GM18870 (cell line): ENCODE measurements at regions not wholly inside any gene's neighbourhood (a gene's known extent, or its start where the extent isn't known, plus 50 kb on each side); places are given as distances from the start of the nearest gene placed in this dataset.

Source experiments
- ATAC-seq: cut with Tn5 transposase; IDR thresholded peaks from one replicate; pipeline ENCODE4 v1.9.1; 2021; ENCODE audit warnings: moderate library complexity; ENCODE audit not compliant: unreplicated experiment

DNA sequence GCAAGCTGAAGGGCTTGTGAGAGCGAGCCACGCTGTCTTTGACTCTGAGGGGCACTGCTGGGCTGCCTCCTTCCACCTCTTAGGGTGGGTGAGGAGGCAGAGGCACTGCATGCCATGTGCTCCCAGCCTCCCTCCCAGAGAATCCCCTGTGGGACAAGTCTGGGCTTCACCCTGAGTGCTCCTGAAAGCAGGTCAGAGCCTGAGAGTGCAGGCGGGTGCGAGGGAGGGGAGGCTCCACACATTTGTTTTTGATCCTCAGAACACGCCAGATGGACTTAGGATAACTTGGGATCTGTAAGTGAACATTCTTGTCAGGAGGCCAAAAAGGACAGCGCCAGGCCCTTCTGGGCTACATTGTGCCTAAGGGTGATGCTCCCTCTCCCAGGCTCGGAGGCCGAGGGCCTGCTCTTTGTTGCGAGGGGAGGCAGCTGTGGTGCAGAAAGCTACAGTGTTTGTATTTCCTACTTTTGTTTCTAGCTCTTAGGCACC is 155.4 kb downstream of the TMX1 start:
- ATAC-seq = no peak

- no peak for ATAC-seq
Observed at GRCh38 chr14:51396222-51396815, 156.3 kb downstream of the TMX1 start.

GRCh38 chr14:51398898-51399297 is 158.9 kb downstream of the TMX1 start:
- no peak for ATAC-seq

GRCh38 chr14:51400139-51400538 is 160.1 kb downstream of the TMX1 start:
- no peak for ATAC-seq

DNA sequence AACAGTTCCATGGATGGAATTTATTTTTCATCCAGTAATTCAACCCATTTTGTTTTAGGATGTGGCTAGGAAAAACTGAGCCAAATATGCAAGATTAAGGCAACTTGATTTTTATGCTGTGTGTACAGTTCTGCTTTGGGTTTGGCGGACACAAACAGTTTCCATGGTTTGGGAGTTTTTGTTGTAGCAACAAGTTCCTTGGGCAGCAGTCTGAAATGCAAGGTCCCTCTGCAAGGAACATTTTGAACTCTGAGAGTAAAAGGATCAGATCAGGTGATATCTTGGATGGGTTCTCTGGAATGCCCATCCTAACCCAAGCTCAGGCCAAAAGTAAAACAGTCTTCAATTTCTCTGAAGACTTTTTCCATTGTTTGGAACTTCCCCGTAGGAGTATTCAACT is 161.2 kb downstream of the TMX1 start:
- no peak for ATAC-seq

DNA sequence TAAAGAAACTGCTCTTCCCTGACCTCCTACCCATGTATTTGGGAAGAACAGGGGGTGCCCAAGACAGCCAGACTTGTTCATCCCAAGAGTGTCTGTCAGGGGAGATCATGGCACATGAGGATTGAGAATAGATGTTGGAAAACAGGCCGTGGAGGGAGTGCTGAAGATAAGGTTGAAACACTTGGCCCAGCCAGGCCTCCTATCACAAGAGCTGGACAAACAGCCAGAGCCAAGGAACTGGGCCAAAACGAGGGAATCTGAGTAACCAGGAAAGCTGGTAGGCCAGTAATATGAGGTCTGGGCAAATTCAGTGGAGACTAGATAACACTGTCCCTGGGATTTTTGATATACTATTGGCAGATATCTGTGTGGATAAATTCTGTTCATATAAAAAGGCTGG is 161.7 kb downstream of the TMX1 start:
- no peak for ATAC-seq

DNA sequence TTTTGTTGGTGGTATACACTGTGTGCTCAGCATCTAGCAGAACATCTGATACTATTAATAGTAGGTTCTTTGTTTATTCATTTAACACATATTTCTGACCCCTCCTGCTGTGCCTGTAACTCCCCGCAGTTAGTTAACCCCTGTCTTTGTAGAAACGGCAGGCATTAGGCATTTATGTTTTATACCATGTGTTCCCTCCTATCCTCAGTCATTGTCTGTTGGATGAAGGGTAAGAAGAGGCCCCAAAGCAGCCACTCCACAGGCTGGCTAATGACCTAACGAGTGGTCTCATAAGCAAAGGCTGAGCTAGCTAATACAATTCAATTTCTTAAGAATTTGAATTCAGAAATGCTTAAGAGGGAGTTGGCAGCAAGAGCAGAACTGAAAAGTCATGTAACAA is 170.8 kb downstream of the TMX1 start:
- no peak for ATAC-seq

- ATAC-seq = no peak
Observed at GRCh38 chr14:51419685-51420084, 179.6 kb downstream of the TMX1 start.

GRCh38 chr14:51422704-51423103 is 182.7 kb downstream of the TMX1 start:
- ATAC-seq = no peak

DNA sequence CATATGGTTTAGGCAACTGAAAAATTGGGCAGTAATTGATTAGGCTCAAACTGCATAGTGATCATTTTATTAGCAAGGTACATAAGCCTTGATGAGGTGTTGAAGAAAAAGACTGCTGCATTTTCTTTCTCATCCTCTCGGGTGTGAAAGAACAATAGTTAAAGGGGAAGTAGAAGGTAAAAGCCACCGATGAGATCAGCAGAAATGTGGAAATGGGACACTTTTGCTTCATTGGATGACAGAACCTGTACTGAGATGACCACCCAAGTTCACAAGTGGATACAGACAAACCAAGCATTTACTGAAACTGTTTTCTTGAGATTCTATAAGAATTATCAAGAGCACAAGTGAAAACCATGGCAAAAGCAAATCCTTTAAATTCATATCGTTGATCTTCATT is 184.0 kb downstream of the TMX1 start:
- no peak for ATAC-seq

GRCh38 chr14:51424561-51425251 is 184.7 kb downstream of the TMX1 start:
- no peak for ATAC-seq

DNA sequence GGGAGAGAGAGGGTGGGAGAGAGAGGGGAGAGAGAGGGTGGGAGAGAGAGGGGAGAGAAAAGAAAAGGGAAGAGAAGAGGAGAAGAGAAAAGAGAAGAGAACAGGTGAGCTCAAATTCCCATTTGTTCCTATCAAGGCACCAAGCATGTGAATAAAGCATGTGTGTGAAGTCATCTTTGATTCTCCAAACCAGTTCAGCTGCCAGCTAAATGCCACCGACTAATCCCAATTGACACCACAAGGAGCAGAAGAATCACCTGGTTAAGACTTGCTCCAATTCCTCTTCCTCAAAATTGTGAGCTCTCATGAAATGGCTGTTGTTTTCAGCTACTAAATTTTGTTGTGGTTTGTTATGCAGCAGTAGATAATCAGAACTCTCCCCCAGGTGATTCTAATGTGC is 188.9 kb downstream of the TMX1 start:
- ATAC-seq = no peak

- no peak for ATAC-seq
Observed at GRCh38 chr14:51430079-51430478, 190.0 kb downstream of the TMX1 start.

GRCh38 chr14:51430633-51431032 is 190.6 kb downstream of the TMX1 start:
- no peak for ATAC-seq

DNA sequence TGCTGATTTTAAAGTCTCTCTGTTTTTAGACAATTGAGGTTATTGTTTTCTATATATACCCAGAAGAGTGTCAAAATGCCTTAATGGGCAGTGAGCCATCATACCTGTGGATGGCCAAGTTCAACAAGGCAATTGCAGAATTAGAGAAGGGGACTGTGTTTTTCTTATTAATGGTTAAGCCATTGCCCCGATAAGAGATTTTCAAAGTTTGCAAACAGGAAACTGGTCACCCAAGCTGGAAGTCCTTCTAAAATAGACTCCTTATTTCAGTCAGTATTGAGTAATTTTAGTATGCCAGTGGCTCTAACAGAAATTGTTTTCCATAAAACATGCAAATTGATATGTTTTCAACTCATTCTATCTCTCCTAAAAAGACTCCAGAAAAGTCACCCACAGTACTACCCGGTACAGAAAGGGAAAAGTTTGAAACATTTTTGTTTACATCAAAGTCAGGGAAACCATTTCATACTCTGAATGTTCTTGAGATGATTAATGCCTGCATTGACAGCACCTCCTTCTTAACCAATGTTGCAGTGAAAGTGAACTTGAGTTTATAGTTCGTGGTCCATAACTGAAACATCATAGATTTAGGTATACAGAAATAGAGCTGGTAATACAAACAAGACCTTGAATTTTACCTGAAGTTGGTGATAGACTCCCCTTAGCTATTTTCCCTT is 191.1 kb downstream of the TMX1 start:
- peak; percentile 53 for ATAC-seq

DNA sequence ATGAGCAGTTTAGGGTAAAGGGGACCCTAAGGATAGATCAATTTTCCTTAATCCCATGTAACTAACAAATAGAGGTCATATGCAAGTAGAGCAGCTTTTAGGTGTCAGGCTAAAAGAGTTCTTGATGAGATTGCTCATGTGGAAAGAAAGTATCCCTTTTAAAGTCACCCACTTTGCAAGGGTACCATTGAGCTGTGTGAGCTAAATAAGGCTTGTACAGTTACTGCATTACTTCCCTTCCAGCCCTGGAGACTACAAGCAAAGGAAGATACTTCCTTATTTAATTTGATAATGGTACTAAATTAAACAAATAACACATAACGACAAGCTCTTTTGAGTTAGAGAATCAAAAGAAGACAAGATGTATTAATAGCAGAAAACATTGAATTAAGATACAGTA is 191.7 kb downstream of the TMX1 start:
- ATAC-seq = no peak

GRCh38 chr14:51432302-51432948 is 192.4 kb downstream of the TMX1 start:
- no peak for ATAC-seq

DNA sequence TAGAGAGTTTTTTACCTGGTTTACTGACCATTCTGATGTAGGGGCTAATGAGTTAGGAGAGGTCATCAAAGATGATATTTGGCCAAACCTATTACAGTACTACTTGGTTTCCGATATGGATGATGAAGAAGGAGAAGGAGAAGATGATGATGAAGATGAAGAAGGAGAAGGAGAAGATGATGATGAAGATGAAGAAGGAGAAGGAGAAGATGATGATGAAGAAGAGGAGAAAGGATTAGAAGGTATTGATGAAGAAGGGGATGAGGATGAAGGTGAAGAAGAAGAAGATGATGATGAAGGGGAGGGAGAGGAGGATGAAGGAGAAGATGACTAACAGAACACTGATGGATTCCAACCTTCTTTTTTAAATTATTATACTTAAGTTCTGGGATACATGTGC is 196.6 kb downstream of the TMX1 start:
- ATAC-seq = no peak

GRCh38 chr14:51439896-51440295 is 199.8 kb downstream of the TMX1 start:
- ATAC-seq = no peak

DNA sequence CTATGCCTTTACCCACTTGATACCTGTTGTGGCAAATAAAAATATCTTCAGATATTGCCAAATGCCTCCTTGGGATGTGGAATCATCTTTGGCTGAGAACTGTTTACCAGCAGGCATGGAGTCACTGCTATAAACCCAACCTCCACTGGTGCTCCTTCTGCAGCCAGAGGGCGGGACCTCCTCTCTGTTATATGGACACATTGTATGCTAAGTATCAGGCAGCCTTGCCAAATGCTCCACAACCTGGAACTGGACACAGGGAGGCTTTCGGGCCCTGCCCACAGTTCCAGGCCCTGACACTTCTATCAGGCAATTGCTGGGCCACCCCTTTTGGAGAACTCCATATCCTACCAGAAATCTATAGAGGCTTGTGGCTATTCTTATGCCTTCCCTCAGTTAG is 201.0 kb downstream of the TMX1 start:
- no peak for ATAC-seq

DNA sequence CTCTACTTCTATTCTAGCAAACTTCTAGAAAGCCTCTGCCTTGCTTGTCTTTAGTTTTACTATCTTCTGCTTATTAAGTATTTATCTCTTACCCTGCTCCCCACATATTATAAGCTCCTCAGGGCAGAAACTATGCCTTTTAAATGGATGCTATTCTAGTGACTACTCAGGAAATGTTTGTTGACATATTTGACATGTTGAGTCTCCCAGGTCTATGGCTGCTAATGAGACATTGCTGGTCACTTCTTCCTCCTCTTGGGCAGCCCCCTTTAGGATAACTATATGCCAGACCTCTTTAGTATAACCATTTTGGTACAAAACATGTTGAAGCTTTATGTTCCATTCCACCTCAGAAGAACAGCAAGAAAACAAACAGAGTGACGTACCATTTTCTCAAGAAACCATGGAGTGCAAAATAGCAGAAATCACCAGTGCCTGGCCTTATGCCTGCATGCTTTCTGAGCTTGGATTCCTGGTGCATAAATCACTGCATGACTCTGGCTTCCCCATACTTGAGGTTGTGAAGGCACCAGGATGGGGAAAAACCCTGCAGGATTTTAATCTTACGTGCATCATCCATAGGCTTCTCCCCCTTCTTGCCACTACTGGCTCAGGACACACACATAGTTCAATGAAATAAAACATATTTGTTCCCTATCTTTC is 202.6 kb downstream of the TMX1 start:
- no peak for ATAC-seq
